Activated T-helper 17 cell treated with anti-CD3 and anti-CD28 coated beads, Interleukin-2, amount 50 U/mL, for 72 hours (primary cell): ENCODE measurements at regions not wholly inside any gene's neighbourhood (a gene's known extent, or its start where the extent isn't known, plus 50 kb on each side); places are given as distances from the start of the nearest gene placed in this dataset.

Source experiments
- ATAC-seq: fragments of 150-1000 bp; cut with Tn5 transposase; replicated peaks from 2 replicates; pipeline ENCODE4 v1.10.0; 2021; ENCODE audit warnings: mild to moderate bottlenecking, moderate library complexity
- H3K27ac Mint-ChIP-seq: one replicate; pipeline ENCODE4 v1.8.0; 2022; ENCODE audit warnings: mixed read lengths
- H3K27me3 Mint-ChIP-seq: one replicate; pipeline ENCODE4 v1.8.0; 2022; ENCODE audit warnings: mixed read lengths
- H3K36me3 Mint-ChIP-seq: one replicate; pipeline ENCODE4 v1.8.0; 2022; ENCODE audit warnings: low read depth, mild to moderate bottlenecking, mixed read lengths
- H3K4me1 Mint-ChIP-seq: one replicate; pipeline ENCODE4 v1.8.0; 2022; ENCODE audit warnings: mixed read lengths
- H3K4me3 Mint-ChIP-seq: one replicate; pipeline ENCODE4 v1.8.0; 2022; ENCODE audit warnings: mild to moderate bottlenecking, mixed read lengths
- H3K9me3 Mint-ChIP-seq: one replicate; pipeline ENCODE4 v1.8.0; 2022; ENCODE audit warnings: mixed read lengths

DNA sequence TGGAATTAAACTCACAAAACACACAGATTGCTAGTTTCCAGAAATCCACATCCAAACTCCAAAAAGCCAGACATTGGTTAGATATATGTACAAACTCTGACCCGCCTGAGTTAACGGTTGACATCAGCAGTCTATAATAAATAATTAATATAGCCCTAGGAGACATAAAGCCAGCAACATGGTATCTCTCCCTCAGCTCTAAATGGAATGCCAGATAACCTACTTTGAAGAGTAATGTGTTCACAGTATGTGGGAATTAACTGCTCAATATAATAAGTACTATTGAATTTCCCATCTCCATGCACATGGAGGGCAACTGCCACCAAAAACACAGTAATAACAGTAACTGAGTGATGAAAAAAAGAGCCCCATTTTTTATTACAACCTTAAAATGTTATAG, 383.2 kb downstream of the CD83 start:
- no peaks in the 10 kb centered on the region for H3K27me3 Mint-ChIP-seq
- no peaks in the 10 kb centered on the region for H3K4me1 Mint-ChIP-seq
- H3K27ac Mint-ChIP-seq: no peak overlapping the region
- no peak overlapping the region for H3K4me3 Mint-ChIP-seq
- no peak for ATAC-seq
- H3K9me3 Mint-ChIP-seq: peaks cover 5% of the 10 kb centered on the region
- H3K36me3 Mint-ChIP-seq: no peaks in the 10 kb centered on the region

DNA sequence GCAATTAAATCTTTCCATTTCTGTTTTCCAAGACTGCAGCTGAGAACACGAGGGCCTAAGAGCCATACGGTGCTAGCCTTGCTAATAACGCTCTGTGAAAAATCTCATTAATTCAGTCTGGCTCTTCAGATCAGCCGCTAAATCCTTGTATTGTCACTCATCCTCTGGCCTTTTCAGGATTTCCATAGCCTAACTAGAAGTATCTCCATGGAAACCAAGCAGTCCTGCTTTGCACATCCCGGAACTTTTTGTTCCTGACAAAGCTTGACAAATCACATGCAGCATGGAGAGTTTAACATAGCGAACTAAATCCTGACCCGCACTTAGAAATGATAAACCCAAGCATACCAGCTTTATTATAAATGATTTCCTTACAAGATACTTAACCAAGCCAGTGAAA, 383.7 kb downstream of the CD83 start:
- Mint-ChIP-seq H3K4me1 (no peaks in the 10 kb centered on the region), H3K27ac (no peak overlapping the region), H3K4me3 (no peak overlapping the region), H3K27me3 (no peaks in the 10 kb centered on the region), H3K9me3 (peaks cover 3% of the 10 kb centered on the region), H3K36me3 (no peaks in the 10 kb centered on the region)
- no peak for ATAC-seq

- no peak overlapping the region for H3K27ac Mint-ChIP-seq
These were observed 384.3 kb downstream of the CD83 start for GRCh38 chr6:14501914-14502313.

DNA sequence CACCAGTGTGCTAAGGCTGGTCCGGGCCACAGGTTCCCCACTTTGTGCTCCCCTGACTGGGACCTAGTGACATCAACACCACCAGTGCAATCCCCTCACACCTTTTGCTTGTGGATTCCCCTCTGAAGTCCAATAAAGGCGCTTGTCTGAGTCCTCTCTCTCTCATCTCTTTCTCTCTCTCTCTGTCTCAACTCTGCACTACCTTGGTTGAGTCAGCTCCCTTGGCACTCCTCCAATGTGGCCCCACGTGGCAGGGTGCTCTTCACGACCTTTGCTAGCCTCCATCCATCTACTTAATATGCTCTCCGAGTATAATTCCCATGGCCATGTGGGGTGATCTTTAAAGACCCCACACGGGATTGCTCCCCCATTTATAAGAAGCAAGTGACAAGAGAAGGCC, 385.0 kb downstream of the CD83 start:
- Mint-ChIP-seq H3K36me3 (no peaks in the 10 kb centered on the region), H3K4me1 (peaks cover 9% of the 10 kb centered on the region), H3K27me3 (no peaks in the 10 kb centered on the region), H3K27ac (no peak overlapping the region), H3K4me3 (no peak overlapping the region), H3K9me3 (no peaks in the 10 kb centered on the region)
- ATAC-seq: peak; percentile 35

More at GRCh38 chr6:14501914-14502313, 384.3 kb downstream of the CD83 start:
- no peak for ATAC-seq
- Mint-ChIP-seq H3K9me3 (no peaks in the 10 kb centered on the region), H3K4me3 (no peak overlapping the region), H3K27me3 (no peaks in the 10 kb centered on the region), H3K36me3 (no peaks in the 10 kb centered on the region), H3K4me1 (peaks cover 5% of the 10 kb centered on the region)

DNA sequence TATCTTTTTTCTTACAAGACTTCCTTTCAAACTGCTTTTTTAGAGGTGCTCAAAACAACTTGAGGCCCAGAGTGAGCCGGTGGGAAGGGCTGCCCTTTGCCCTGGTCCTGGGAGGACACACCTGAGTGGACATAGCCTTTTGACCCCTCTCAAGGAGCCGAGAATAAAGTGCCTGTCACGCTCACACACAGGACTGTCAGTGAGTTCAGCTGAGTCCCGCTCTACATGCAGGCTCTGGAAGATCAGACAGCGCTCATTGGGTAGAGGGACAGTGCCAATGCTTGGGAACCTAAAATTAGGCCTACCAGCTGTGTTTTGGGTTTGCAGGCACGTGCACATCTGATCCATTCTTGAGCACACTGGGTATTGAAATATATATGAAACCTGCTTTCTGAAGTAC, 387.8 kb downstream of the CD83 start:
- H3K9me3 Mint-ChIP-seq: no peaks in the 10 kb centered on the region
- no peaks in the 10 kb centered on the region for H3K27me3 Mint-ChIP-seq
- no peak for ATAC-seq
- H3K27ac Mint-ChIP-seq: no peak overlapping the region
- H3K36me3 Mint-ChIP-seq: no peaks in the 10 kb centered on the region
- no peak overlapping the region for H3K4me3 Mint-ChIP-seq
- H3K4me1 Mint-ChIP-seq: peaks cover 9% of the 10 kb centered on the region

DNA sequence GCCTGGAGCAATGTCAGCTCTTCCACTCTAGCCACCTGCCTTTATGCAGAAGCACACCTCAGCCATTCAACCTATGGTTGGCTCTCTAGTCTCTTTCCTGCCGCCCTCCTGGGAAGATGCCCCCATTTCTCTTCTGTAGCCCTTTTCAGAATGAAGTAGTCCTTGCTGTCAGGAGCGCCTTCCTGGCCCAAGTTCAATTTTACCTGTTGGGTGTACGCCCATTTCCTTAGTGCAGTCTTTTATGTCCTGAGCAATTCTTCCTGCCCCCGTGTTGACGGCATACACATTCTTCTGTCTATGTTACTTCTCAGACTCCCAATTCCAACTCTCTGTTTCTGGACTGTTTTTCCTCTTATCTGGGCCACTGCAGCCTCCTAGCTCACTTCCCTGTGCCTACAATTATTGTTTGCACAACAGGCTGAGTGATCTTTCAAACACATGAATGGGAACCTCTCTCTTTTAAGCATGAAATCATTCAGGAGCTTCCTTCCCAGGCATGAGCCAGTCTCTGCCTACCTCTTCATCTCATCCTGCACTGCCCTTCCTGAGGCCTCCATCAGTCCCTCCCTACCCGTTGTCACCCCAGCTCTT, 389.2 kb downstream of the CD83 start:
- H3K9me3 Mint-ChIP-seq: no peaks in the 10 kb centered on the region
- no peaks in the 10 kb centered on the region for H3K36me3 Mint-ChIP-seq
- no peak overlapping the region for H3K27ac Mint-ChIP-seq
- ATAC-seq: no peak
- peaks cover 1% of the 10 kb centered on the region for H3K27me3 Mint-ChIP-seq
- no peak overlapping the region for H3K4me3 Mint-ChIP-seq
- peaks cover 9% of the 10 kb centered on the region for H3K4me1 Mint-ChIP-seq

DNA sequence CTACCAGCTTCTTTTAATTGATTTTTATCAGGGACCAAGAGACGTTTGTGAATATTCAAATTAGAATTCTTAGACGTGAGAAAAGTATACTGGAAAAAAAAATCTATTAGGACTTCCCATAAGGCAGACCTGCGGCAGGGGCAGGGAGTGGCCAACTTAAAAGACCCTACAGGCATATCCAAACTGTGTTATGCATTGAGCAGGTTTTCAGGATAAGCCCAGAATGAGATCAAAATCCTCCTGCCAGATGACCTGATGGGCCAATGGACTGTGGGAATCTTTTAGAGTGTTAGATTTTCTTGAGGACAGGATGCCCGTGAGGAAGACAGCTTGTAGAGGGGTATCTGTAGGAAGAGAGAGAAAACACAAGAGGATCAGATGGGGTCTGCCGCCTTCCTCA, 391.5 kb downstream of the CD83 start:
- Mint-ChIP-seq H3K4me3 (no peak overlapping the region), H3K27ac (no peak overlapping the region), H3K9me3 (no peaks in the 10 kb centered on the region), H3K36me3 (no peaks in the 10 kb centered on the region), H3K27me3 (peaks cover 4% of the 10 kb centered on the region), H3K4me1 (peaks cover 9% of the 10 kb centered on the region)
- ATAC-seq: no peak

DNA sequence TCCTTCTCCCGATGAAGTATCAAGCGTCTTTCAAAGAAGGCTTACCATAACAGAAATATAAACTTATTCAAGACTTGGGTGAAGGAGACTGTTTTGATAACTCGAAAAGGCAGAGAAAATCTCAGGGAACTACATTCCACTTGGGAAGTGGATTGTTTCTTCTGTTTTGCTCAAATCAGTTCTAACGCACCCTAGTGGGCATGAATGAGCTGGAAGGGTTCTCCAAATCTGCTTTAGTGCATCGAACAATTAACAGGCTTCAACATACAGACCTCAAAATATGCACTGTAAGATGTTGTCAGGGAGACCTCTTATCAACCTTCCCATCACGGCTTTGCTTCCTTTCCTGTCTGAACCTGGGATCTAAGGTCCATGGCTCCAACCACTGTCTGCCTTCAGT, 392.5 kb downstream of the CD83 start:
- ATAC-seq: no peak
- peaks cover 9% of the 10 kb centered on the region for H3K4me1 Mint-ChIP-seq
- H3K27ac Mint-ChIP-seq: peak overlapping the region; percentile 37
- H3K36me3 Mint-ChIP-seq: no peaks in the 10 kb centered on the region
- no peak overlapping the region for H3K4me3 Mint-ChIP-seq
- H3K27me3 Mint-ChIP-seq: peaks cover 4% of the 10 kb centered on the region
- no peaks in the 10 kb centered on the region for H3K9me3 Mint-ChIP-seq

- no peak overlapping the region for H3K4me3 Mint-ChIP-seq
- H3K9me3 Mint-ChIP-seq: no peaks in the 10 kb centered on the region
These were observed 393.6 kb downstream of the CD83 start for GRCh38 chr6:14511061-14511586.

DNA sequence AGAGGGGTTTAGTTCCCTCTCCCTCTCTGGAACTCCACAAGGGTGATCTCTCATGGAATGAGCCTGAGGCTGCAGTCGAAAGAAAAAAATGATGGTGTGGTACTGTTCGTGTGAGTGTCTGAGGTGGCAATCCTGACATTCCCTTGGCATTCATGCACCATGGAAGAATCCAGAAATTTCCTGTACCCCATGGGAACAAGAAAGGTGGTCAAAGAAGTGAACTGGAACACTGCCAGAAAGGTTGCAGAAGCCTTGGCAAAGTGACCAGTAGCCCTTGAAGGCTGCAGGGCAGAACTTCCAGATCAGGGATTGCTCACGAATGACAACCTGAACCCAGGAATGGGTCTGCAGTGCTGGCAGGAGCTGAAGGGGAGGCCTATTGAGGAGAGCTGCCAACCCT, 394.7 kb downstream of the CD83 start:
- no peak for ATAC-seq
- Mint-ChIP-seq H3K27ac (no peak overlapping the region), H3K27me3 (peaks cover 4% of the 10 kb centered on the region), H3K36me3 (no peaks in the 10 kb centered on the region), H3K4me3 (no peak overlapping the region), H3K4me1 (peaks cover under 1% of the 10 kb centered on the region), H3K9me3 (no peaks in the 10 kb centered on the region)

More at GRCh38 chr6:14511061-14511586, 393.6 kb downstream of the CD83 start:
- ATAC-seq: no peak
- H3K36me3 Mint-ChIP-seq: no peaks in the 10 kb centered on the region
- H3K4me1 Mint-ChIP-seq: peaks cover 9% of the 10 kb centered on the region
- H3K27me3 Mint-ChIP-seq: peaks cover 4% of the 10 kb centered on the region
- H3K27ac Mint-ChIP-seq: peak overlapping the region; percentile 37

DNA sequence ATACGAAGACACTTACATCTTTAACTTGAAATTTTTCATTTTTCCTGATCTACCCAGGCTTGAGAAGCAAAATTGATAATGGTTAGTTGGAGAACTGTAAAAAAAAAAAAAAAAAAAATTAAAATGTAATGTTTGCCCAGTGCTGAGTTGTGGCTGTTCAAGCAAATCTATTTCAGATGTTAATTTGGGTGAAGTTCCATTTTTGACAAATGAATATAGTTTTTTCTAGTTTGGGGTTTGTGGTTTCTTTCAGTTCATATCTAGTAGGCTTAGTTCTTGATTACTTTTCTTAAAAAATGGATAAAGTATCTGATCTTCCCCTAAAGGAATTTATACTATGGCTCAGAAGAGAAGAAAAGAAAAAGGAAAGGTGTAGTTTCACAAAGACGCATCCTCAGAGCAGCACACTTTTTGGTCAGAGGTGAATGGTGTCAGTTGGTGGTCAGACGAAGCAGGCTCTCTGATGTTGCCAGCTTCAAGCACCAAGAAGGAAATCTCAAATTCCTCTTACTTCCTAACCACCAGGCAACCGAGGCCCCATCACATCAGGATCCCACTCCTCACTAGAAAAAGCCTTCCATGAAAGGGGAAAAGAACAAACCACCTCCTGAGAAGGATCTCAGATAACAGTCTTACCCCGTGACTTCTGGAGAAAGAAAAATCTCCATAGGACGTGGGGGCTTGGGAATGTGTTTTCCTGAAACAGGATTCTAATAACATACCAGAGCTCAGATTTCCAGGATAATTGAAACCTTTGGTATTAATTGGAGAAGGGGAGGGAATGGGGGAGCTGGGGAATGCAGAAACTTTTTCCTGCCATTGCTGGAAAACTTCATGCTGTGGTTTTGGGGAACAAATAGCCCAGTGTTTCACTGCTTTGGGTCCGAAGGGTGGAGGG, 396.2 kb downstream of the CD83 start:
- no peak for ATAC-seq
- Mint-ChIP-seq H3K36me3 (no peaks in the 10 kb centered on the region), H3K27me3 (peaks cover 4% of the 10 kb centered on the region), H3K4me3 (no peak overlapping the region), H3K9me3 (no peaks in the 10 kb centered on the region), H3K27ac (no peak overlapping the region), H3K4me1 (no peaks in the 10 kb centered on the region)

GRCh38 chr6:14516956-14517355, 399.4 kb downstream of the CD83 start:
- Mint-ChIP-seq H3K27ac (no peak overlapping the region), H3K4me1 (no peaks in the 10 kb centered on the region), H3K27me3 (peaks cover under 1% of the 10 kb centered on the region), H3K9me3 (no peaks in the 10 kb centered on the region), H3K36me3 (no peaks in the 10 kb centered on the region), H3K4me3 (no peak overlapping the region)
- no peak for ATAC-seq

DNA sequence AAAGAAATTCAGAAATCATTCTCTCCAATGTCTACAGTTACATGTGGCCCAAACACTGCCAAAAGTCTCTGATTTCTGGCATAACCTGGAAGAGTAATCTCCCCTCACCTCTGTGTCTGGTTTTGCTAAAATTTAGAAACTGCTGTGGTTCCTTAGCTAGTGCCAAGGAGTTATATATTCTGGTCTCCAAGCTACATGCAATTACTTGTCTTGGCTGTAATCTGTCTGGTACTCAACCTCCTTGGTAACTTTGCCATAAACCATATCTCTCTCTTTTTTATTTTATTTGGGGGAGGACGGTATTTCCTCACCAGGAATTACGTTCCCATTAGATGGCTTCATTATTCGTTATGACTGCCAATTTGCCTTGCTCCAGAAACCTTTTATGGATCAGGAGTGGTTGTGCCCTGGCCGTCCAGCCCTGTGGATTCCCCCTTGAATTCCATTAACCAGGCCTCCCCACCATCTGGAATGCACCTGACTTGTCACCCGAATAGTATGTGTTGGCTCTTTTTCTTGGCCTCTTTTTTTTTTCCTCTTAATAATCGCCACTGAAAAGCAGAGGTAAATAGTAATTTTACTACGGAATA, 400.0 kb downstream of the CD83 start:
- no peaks in the 10 kb centered on the region for H3K27me3 Mint-ChIP-seq
- no peaks in the 10 kb centered on the region for H3K36me3 Mint-ChIP-seq
- H3K4me1 Mint-ChIP-seq: no peaks in the 10 kb centered on the region
- no peaks in the 10 kb centered on the region for H3K9me3 Mint-ChIP-seq
- ATAC-seq: no peak
- H3K27ac Mint-ChIP-seq: no peak overlapping the region
- H3K4me3 Mint-ChIP-seq: no peak overlapping the region

- Mint-ChIP-seq H3K4me3 (no peak overlapping the region), H3K27ac (no peak overlapping the region), H3K36me3 (no peaks in the 10 kb centered on the region), H3K9me3 (no peaks in the 10 kb centered on the region), H3K4me1 (no peaks in the 10 kb centered on the region), H3K27me3 (no peaks in the 10 kb centered on the region)
- ATAC-seq: no peak
These were observed 401.1 kb downstream of the CD83 start for GRCh38 chr6:14518515-14519217.
